ENCODE measurements at regions not wholly inside any gene's neighbourhood (a gene's known extent, or its start where the extent isn't known, plus 50 kb on each side); places are given as distances from the start of the nearest gene placed in this dataset.
A peak's percentile ranks its signal among the peaks of the same experiment; 100 is the strongest.

- DNase-seq (ENCODE audit: low spot score in 2 of 2) = no peak
- no peaks in the 10 kb centered on the region for H3K27me3 ChIP-seq
- H3K36me3 ChIP-seq = no peaks in the 10 kb centered on the region
- TF ChIP-seq CTCF (IDR thresholded peaks at IDR 0.05) = no peak
- no peak for TF ChIP-seq POLR2AphosphoS5 (IDR thresholded peaks at IDR 0.05)
- no peak for TF ChIP-seq POLR2A (IDR thresholded peaks at IDR 0.05)
- no peak overlapping the region for H3K4me3 ChIP-seq
- no peaks in the 10 kb centered on the region for H3K4me1 ChIP-seq
- no peak overlapping the region for H3K27ac ChIP-seq
- intact Hi-C loops (cut with DNase I; ENCODE audit: low total_unique reads) = no loop called here
- no peaks in the 10 kb centered on the region for H3K9me3 ChIP-seq
Measured at GRCh38 chr2:144847347-144848080, 327.6 kb upstream of the ZEB2 start.

- no peaks in the 10 kb centered on the region for H3K9me3 ChIP-seq
- no peak overlapping the region for H3K4me3 ChIP-seq
- no peaks in the 10 kb centered on the region for H3K27me3 ChIP-seq
- intact Hi-C loops (cut with DNase I; ENCODE audit: low total_unique reads) = no loop called here
- DNase-seq (ENCODE audit: low spot score in 2 of 2) = no peak
- peak overlapping the region in 1 of 2 donors; percentile 25 for H3K27ac ChIP-seq
- no peaks in the 10 kb centered on the region for H3K36me3 ChIP-seq
- no peaks in the 10 kb centered on the region for H3K4me1 ChIP-seq
- TF ChIP-seq POLR2A (IDR thresholded peaks at IDR 0.05) (no peak), POLR2AphosphoS5 (IDR thresholded peaks at IDR 0.05) (no peak), CTCF (IDR thresholded peaks at IDR 0.05) (no peak)
Measured at GRCh38 chr2:144836635-144837350, 316.9 kb upstream of the ZEB2 start.

- H3K27ac ChIP-seq = no peak overlapping the region
- H3K4me1 ChIP-seq = no peaks in the 10 kb centered on the region
- intact Hi-C loops (cut with DNase I; ENCODE audit: low total_unique reads) = no loop called here
- TF ChIP-seq POLR2A (IDR thresholded peaks at IDR 0.05) = no peak
- no peak for TF ChIP-seq POLR2AphosphoS5 (IDR thresholded peaks at IDR 0.05)
- no peak for TF ChIP-seq CTCF (IDR thresholded peaks at IDR 0.05)
- no peak for DNase-seq (ENCODE audit: low spot score in 2 of 2)
- H3K4me3 ChIP-seq = no peak overlapping the region
- H3K36me3 ChIP-seq = no peaks in the 10 kb centered on the region
- no peaks in the 10 kb centered on the region for H3K27me3 ChIP-seq
- H3K9me3 ChIP-seq = no peaks in the 10 kb centered on the region
Measured at GRCh38 chr2:144835634-144836350, 315.9 kb upstream of the ZEB2 start.

- H3K9me3 ChIP-seq = no peaks in the 10 kb centered on the region
- intact Hi-C loops (cut with DNase I; ENCODE audit: low total_unique reads) = loop anchor here (5.0 kb wide), 1 partner anchor 1248 kb away; no protein-coding TSS in a partner anchor
Measured at GRCh38 chr2:144834998-144835633, 315.2 kb upstream of the ZEB2 start.

More at GRCh38 chr2:144834998-144835633, 315.2 kb upstream of the ZEB2 start:
- H3K27ac ChIP-seq = peak overlapping the region in 1 of 2 donors; percentile 28
- DNase-seq (ENCODE audit: low spot score in 2 of 2) = no peak
- H3K4me1 ChIP-seq = no peaks in the 10 kb centered on the region
- peak overlapping the region in 2 of 3 donors; percentile 4 to 25 for H3K4me3 ChIP-seq
- no peaks in the 10 kb centered on the region for H3K27me3 ChIP-seq
- no peaks in the 10 kb centered on the region for H3K36me3 ChIP-seq
- TF ChIP-seq POLR2AphosphoS5 (IDR thresholded peaks at IDR 0.05) (no peak), CTCF (IDR thresholded peaks at IDR 0.05) (no peak), POLR2A (IDR thresholded peaks at IDR 0.05) (no peak)
